Pancreas (tissue), 10 donors: ENCODE measurements at regions not wholly inside any gene's neighbourhood (a gene's known extent, or its start where the extent isn't known, plus 50 kb on each side); places are given as distances from the start of the nearest gene placed in this dataset.

Source experiments
- ATAC-seq, 4 donors: fragments of 200-7000 bp; cut with Tn5 transposase; one replicate each; pipeline versions ENCODE4 v1.8.0 to v1.9.1; 2020; ENCODE audit warnings: mild to moderate bottlenecking in 4 of 4, moderate library complexity in 4 of 4
- DNase-seq, 6 donors: peaks; one replicate each; pipeline ENCODE4 v3.0.0-alpha.2; 2020
- FAIRE-seq: peaks from 2 replicates; lab custom pipeline; 2012; peaks lifted over from hg19 to GRCh38; lab: Jason Lieb, UNC
- H3K27ac ChIP-seq, 4 donors: fragments of 200-600 bp; sonication (generic); 1 replicate in 3 of 4; 2 replicates in 1 of 4; pipeline versions ENCODE4 v1.5.0 to v1.8.0; 2020
- H3K27me3 ChIP-seq, 4 donors: fragments of 200-600 bp; one replicate each; pipeline ENCODE4 v1.8.0; 2021
- H3K36me3 ChIP-seq, 3 donors: fragments of 200-600 bp; sonication (generic) in 1 of 3; one replicate each; pipeline versions ENCODE4 v1.5.0 to v1.8.0; 2020 to 2021
- H3K4me1 ChIP-seq, 3 donors: fragments of 200-600 bp; one replicate each; pipeline ENCODE4 v1.8.0; 2021
- H3K4me3 ChIP-seq, 4 donors: fragments of 200-600 bp; sonication (generic) in 2 of 4; one replicate each; pipeline versions ENCODE4 v1.5.0 to v1.8.0; 2020 to 2021
- H3K9me3 ChIP-seq, 4 donors: fragments of 200-600 bp; one replicate each; pipeline ENCODE4 v1.8.0; 2021
- WGBS, 2 donors: extraction: QIAGEN DNeasy Blood & Tissue Kit; methylation state at CpG; one replicate each; pipeline ENCODE4 v1.1.7; 2013; 5-methylcytosine and 5-hydroxymethylcytosine counted together
- intact Hi-C, 3 donors: fragments of 100-400 bp; cut with DNase I; formaldehyde crosslinking; loops; one replicate each; pipeline versions ENCODE4 v1.11.1 to v1.14.2; 2022
- TF ChIP-seq, protein P1 (sequence below), 4 donors: fragments of 200-600 bp; sonication (generic) in 3 of 4; IDR thresholded peaks; one replicate each; pipeline versions ENCODE4 v1.5.0 to v1.8.0; 2021; ENCODE audit warnings: antibody characterized with exemption in 4 of 4
- donor health status: healthy with polysubstance abuse.
- donor health status: DM: no; HTN: no; CAD: no; lungs with moderate emphysema.
- donor health status: DM: no; HTN: no; CAD: no.
- donor health status: control.
- donor health status: control.
- donor health status: Bipolar disorder and iron deficiency.
- donor health status: DM: yes; HTN: yes; CAD: no.
- donor health status: DM: no; HTN: no; CAD: no.
- donor health status: DM: no; HTN: no; CAD: no.
- donor health status: DM: yes; HTN: yes; CAD: no.

DNA sequence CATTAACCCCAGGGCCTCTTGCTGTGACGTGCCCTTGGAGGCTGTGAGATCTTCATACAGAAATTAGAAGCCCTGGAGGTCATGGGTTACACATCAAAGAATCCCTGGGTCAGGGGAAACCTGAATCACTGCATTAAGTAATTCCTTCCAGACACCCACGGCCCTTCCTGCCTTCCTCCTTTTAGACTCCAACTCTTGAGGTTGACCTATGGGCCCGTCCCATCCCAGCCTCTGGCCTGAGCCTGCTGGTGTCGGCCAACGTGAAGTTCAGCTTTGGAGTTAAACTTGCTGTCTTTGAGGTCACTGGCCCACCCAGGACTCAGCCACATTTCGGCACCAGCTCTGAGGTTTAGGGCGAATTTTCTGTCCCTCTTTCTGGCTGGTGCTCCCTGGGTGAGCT, 198.3 kb downstream of the ACKR3 start:
- Histone ChIP-seq H3K36me3 (no peaks in the 10 kb centered on the region), H3K27me3 (no peaks in the 10 kb centered on the region), H3K4me1 (no peaks in the 10 kb centered on the region), H3K9me3 (no peaks in the 10 kb centered on the region), H3K4me3 (no peak overlapping the region), H3K27ac (no peak overlapping the region)
- DNase-seq (no peak), FAIRE-seq (no peak), ATAC-seq (no peak)
- 93 to 98% methylated on average over 7 of the region's 7 CpGs for WGBS, 2 donors
- intact Hi-C loops = no loop called here
- TF ChIP-seq, protein P1, sequence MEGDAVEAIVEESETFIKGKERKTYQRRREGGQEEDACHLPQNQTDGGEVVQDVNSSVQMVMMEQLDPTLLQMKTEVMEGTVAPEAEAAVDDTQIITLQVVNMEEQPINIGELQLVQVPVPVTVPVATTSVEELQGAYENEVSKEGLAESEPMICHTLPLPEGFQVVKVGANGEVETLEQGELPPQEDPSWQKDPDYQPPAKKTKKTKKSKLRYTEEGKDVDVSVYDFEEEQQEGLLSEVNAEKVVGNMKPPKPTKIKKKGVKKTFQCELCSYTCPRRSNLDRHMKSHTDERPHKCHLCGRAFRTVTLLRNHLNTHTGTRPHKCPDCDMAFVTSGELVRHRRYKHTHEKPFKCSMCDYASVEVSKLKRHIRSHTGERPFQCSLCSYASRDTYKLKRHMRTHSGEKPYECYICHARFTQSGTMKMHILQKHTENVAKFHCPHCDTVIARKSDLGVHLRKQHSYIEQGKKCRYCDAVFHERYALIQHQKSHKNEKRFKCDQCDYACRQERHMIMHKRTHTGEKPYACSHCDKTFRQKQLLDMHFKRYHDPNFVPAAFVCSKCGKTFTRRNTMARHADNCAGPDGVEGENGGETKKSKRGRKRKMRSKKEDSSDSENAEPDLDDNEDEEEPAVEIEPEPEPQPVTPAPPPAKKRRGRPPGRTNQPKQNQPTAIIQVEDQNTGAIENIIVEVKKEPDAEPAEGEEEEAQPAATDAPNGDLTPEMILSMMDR (IDR thresholded peaks at IDR 0.05) = no peak

DNA sequence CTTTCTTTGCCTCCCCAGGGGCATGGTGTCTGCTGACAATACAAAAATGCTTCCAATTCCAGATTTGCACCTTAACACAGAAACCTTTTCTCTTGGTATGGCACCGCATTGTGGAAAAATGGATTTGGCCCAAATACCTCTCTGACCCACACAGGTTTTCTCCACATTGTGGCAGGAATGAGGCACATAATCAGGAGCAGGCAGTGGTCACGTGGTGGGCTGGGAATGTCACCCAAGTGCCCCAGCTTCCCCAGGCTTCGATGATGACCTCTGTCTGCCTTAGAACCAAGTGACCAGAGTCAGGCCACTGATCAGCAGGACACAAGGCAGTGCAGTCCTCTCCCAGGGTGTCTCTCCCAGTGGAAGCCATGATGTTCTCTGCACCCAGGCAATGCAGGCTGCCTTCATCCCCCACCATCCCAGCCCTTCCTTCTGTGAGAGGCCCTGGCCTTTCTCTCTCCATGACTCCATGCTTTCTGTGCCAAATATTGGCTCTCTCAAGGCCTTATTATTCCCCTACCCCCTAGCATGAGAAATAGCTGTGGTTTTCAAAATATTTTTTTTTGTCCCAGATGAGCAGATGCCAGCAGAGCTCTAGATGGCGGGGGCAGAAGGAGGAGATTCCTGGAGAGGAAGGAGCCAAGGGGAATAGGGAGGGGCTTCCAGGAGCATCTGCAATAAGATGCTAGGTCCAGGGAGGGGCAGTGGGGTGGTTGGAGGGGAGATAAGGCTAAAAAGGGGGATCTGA, 198.9 kb downstream of the ACKR3 start:
- TF ChIP-seq, protein P1 (IDR thresholded peaks at IDR 0.05) = no peak
- H3K27ac ChIP-seq = no peak overlapping the region
- intact Hi-C loops = no loop called here
- WGBS, 2 donors = 90 to 99% methylated on average over 4 of the region's 4 CpGs
- no peaks in the 10 kb centered on the region for H3K4me1 ChIP-seq
- DNase-seq (no peak), ATAC-seq (no peak), FAIRE-seq (no peak)
- no peak overlapping the region for H3K4me3 ChIP-seq
- H3K9me3 ChIP-seq = no peaks in the 10 kb centered on the region
- H3K27me3 ChIP-seq = no peaks in the 10 kb centered on the region
- H3K36me3 ChIP-seq = no peaks in the 10 kb centered on the region

DNA sequence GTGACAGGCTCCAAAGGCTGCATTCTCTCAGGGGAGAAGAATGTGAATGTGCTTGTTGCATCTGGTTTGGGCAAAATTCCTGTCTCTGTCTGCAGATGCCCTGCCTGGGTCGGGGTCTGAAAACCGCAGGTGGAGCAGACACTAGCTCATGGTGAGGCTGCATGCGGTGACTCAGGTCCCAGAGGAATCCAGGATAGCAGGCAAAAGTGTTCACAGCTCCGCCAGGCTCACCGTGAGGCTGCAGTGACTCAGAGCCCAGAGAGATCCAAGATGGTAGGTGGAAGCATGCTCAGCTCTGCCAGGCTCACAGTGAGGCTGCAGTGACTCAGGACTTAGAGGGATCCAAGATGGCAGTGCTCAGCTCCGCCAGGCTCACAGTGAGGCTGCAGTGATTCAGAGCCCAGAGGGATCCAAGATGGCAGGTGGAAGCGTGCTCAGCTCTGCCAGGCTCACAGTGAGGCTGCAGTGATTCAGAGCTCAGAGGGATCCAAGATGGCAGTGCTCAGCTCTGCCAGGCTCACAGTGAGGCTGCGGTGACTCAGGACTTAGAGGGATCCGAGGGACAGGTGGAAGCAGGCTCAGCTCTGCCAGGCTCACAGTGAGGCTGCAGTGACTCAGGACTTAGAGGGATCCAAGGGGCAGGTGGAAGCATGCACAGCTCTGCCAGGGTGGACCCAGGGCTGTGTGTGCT, 200.5 kb downstream of the ACKR3 start:
- H3K27ac ChIP-seq = no peak overlapping the region
- H3K36me3 ChIP-seq = no peaks in the 10 kb centered on the region
- TF ChIP-seq, protein P1 (IDR thresholded peaks at IDR 0.05) = no peak
- FAIRE-seq (no peak), ATAC-seq (no peak), DNase-seq (no peak)
- intact Hi-C loops = no loop called here
- H3K4me3 ChIP-seq = no peak overlapping the region
- no peaks in the 10 kb centered on the region for H3K4me1 ChIP-seq
- WGBS, 2 donors = 88 to 91% methylated on average over 9 of the region's 9 CpGs
- H3K9me3 ChIP-seq = no peaks in the 10 kb centered on the region
- no peaks in the 10 kb centered on the region for H3K27me3 ChIP-seq

DNA sequence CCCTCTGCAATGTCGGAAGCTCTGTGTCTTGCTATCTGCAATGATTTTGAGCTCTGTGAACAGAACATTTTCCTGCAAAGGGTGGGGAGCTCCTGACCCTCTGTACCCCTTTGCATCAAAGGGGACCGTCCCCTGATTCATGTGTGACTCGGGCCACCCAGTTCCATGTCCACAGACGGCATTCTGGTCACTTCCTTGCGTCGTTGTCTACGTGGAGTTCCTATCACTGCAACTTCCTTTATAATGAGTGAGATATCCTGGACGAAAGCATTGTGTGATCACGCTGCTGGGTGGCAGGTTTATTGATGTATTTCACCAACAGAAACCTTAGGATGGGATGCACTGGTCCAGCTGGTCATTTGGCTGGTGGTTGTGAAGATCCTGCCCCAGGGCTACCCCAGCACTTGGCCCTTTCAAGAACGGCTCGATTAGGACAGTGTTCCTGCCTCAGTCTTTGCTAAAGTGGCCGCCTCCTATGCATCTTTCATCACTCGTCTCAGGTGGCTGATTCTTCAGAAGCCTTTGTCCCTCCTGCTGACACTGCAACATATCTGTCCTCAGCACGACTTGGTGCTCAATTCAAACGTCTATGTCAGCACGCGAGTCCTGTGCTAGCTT, 202.7 kb downstream of the ACKR3 start:
- H3K27ac ChIP-seq = no peak overlapping the region
- ATAC-seq (no peak), DNase-seq (no peak), FAIRE-seq (no peak)
- H3K9me3 ChIP-seq = no peaks in the 10 kb centered on the region
- H3K27me3 ChIP-seq = no peaks in the 10 kb centered on the region
- intact Hi-C loops = no loop called here
- no peak overlapping the region for H3K4me3 ChIP-seq
- no peaks in the 10 kb centered on the region for H3K36me3 ChIP-seq
- H3K4me1 ChIP-seq = peaks cover 0 to 7% (median 0%) of the 10 kb centered on the region in 3 donors
- TF ChIP-seq, protein P1 (IDR thresholded peaks at IDR 0.05) = no peak
- WGBS, 2 donors = 75 to 76% methylated on average over 17 of the region's 17 CpGs
